Left lung (tissue), 4 donors: ENCODE measurements at regions not wholly inside any gene's neighbourhood (a gene's known extent, or its start where the extent isn't known, plus 50 kb on each side); places are given as distances from the start of the nearest gene placed in this dataset.

Experiments used
- ATAC-seq: fragments of 200-7000 bp; cut with Tn5 transposase; one replicate; pipeline ENCODE4 v1.9.1; 2020; ENCODE audit warnings: moderate library complexity
- DNase-seq, 4 donors: peaks; one replicate each; pipeline ENCODE4 v3.0.0-alpha.2; 2013 to 2020
- H3K27ac ChIP-seq, 2 donors: fragments of 200-600 bp; sonication (generic) in 1 of 2; one replicate each; pipeline versions ENCODE4 v1.5.0 to v1.8.0; 2020 to 2021
- H3K27me3 ChIP-seq, 2 donors: fragments of 200-600 bp; sonication (generic) in 1 of 2; one replicate each; pipeline versions ENCODE4 v1.5.0 to v1.8.0; 2020 to 2021
- H3K36me3 ChIP-seq, 2 donors: fragments of 200-600 bp; sonication (generic) in 1 of 2; one replicate each; pipeline versions ENCODE4 v1.5.0 to v1.8.0; 2020 to 2021
- H3K4me1 ChIP-seq, 2 donors: fragments of 200-600 bp; one replicate each; pipeline ENCODE4 v1.8.0; 2021
- H3K4me3 ChIP-seq, 2 donors: fragments of 200-600 bp; sonication (generic) in 1 of 2; one replicate each; pipeline versions ENCODE4 v1.5.0 to v1.8.0; 2020 to 2021; ENCODE audit warnings: mild to moderate bottlenecking in 1 of 2
- H3K9me3 ChIP-seq, 2 donors: fragments of 200-600 bp; sonication (generic) in 1 of 2; one replicate each; pipeline versions ENCODE4 v1.5.0 to v1.8.0; 2020 to 2021
- intact Hi-C, 2 donors: fragments of 100-400 bp; cut with DNase I; formaldehyde crosslinking; loops; one replicate each; pipeline versions ENCODE4 v1.11.2 to v1.14.2; 2022
- TF ChIP-seq, protein P1 (sequence below), 2 donors: fragments of 200-600 bp; sonication (generic) in 1 of 2; IDR thresholded peaks; one replicate each; pipeline versions ENCODE4 v1.5.0 to v1.8.0; 2021; ENCODE audit warnings: antibody characterized with exemption in 2 of 2
- donor health status: DM: no; HTN: yes; CAD: no.
- donor health status: DM: no; HTN: no; CAD: no.

DNA sequence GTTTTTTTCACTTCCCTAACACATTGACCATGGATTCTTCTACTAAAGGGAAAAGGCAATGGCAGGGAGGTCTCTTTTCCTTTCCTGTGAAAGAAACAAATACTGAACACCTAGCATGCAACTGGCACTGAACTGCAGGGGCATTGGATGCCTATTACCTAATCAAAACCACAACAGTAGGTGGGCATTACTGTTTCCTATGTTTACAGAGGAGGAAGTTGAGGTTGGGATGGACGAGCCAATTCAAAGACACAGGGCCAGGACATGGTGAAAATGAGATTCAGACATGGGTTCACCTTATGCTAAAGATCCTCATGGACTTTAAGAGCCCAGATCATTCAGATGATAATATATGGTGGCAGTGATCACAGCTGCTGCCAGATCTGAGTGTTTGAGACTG, 407.0 kb downstream of the MIAT start:
- intact Hi-C loops = no loop called here
- TF ChIP-seq, protein P1, sequence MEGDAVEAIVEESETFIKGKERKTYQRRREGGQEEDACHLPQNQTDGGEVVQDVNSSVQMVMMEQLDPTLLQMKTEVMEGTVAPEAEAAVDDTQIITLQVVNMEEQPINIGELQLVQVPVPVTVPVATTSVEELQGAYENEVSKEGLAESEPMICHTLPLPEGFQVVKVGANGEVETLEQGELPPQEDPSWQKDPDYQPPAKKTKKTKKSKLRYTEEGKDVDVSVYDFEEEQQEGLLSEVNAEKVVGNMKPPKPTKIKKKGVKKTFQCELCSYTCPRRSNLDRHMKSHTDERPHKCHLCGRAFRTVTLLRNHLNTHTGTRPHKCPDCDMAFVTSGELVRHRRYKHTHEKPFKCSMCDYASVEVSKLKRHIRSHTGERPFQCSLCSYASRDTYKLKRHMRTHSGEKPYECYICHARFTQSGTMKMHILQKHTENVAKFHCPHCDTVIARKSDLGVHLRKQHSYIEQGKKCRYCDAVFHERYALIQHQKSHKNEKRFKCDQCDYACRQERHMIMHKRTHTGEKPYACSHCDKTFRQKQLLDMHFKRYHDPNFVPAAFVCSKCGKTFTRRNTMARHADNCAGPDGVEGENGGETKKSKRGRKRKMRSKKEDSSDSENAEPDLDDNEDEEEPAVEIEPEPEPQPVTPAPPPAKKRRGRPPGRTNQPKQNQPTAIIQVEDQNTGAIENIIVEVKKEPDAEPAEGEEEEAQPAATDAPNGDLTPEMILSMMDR (IDR thresholded peaks at IDR 0.05) = no peak
- Histone ChIP-seq H3K4me3 (no peak overlapping the region), H3K9me3 (no peaks in the 10 kb centered on the region), H3K27me3 (peaks cover 0 to 52% of the 10 kb centered on the region in 2 donors), H3K4me1 (no peaks in the 10 kb centered on the region), H3K27ac (no peak overlapping the region), H3K36me3 (no peaks in the 10 kb centered on the region)
- no peak for ATAC-seq
- DNase-seq = no peak

DNA sequence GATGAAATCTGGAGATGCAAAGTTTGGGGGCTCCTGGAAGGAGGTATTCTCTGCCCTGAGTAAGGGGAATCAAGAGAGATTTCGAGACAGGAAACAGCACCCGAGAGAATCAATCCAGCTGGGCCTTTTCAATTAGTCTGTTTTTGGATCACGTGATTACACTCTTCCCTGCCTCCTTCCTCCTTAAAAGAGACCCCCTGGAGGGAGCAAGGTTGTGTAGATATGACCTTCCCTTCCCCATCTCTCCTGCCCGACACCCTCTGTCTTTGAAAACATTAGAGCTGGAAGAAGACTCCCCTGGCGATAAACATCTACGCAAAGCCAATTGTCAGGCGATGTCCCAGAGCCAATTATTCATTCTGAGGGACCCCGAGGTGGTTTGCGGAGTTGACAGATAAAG, 407.9 kb downstream of the MIAT start:
- intact Hi-C loops = no loop called here
- Histone ChIP-seq H3K27me3 (peaks cover 0 to 48% of the 10 kb centered on the region in 2 donors), H3K9me3 (no peaks in the 10 kb centered on the region), H3K27ac (no peak overlapping the region), H3K4me3 (no peak overlapping the region), H3K36me3 (no peaks in the 10 kb centered on the region), H3K4me1 (no peaks in the 10 kb centered on the region)
- DNase-seq (no peak), ATAC-seq (no peak)
- TF ChIP-seq, protein P1 (IDR thresholded peaks at IDR 0.05) = no peak

DNA sequence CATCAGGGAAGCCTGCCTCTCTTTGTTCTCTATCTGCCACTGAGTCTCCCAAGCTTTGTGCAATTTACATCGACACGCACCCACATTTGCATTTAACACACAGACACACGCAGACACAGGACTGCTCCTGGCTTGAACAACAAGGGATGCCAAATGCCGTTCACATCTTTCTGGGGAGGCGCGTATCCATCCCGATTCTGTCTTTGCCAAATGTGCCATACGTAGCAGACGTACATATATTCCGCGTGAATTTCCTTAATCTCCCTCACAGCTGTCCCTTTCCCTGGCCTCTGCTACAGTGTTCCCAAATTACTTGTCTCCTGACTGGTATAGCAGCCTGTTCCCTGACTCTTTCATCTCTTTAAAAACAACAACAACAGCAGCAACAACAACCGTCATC, 409.5 kb downstream of the MIAT start:
- Histone ChIP-seq H3K9me3 (no peaks in the 10 kb centered on the region), H3K27ac (no peak overlapping the region), H3K4me1 (no peaks in the 10 kb centered on the region), H3K36me3 (no peaks in the 10 kb centered on the region), H3K27me3 (peaks cover 0 to 59% of the 10 kb centered on the region in 2 donors), H3K4me3 (no peak overlapping the region)
- intact Hi-C loops = no loop called here
- TF ChIP-seq, protein P1 (IDR thresholded peaks at IDR 0.05) = no peak
- no peak for ATAC-seq
- DNase-seq = no peak

DNA sequence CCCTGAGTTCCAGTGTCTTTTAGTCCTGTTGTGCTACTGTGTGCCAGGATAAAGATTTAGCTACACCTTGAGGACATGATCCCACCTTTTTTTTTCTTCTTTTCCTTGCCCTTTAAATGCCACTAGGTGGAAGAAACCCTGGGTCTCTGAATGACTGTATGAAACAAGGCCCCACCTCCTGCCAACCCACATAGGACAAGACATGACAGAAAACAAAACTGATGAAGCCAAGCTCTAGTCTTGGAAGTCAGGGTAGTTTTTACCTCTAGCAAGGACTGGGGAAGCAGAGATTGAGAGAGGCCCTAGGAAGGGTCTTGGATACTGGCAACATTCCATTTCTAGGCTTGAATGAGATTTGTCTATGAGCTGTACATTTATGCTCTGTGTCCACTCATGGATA, 410.7 kb downstream of the MIAT start:
- DNase-seq (no peak), ATAC-seq (no peak)
- H3K9me3 ChIP-seq = no peaks in the 10 kb centered on the region
- no peak overlapping the region for H3K27ac ChIP-seq
- peaks cover 0 to 58% of the 10 kb centered on the region in 2 donors for H3K27me3 ChIP-seq
- no peak overlapping the region for H3K4me3 ChIP-seq
- TF ChIP-seq, protein P1 (IDR thresholded peaks at IDR 0.05) = no peak
- no peaks in the 10 kb centered on the region for H3K4me1 ChIP-seq
- no peaks in the 10 kb centered on the region for H3K36me3 ChIP-seq
- intact Hi-C loops = no loop called here

DNA sequence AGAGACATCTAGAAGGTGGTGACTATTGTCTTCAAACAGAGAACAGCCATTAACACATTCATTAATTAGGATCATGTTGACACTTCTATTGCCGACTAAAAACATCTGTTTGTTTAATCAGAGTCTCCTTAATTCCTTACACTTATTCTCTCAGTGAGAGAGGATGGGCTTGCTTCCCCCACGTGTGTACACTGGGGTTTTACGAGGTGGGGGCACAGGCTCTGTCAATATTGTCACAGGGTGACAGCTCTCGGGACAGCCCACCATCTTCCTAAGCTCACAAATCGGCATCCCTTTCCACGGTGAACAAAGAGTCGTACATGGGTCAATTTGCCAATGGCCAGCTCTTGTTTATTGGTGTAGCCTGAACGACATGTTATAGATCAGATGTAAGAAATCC, 413.2 kb downstream of the MIAT start:
- Histone ChIP-seq H3K27me3 (peaks cover 0 to 63% of the 10 kb centered on the region in 2 donors), H3K4me1 (no peaks in the 10 kb centered on the region), H3K9me3 (no peaks in the 10 kb centered on the region), H3K4me3 (no peak overlapping the region), H3K36me3 (no peaks in the 10 kb centered on the region), H3K27ac (no peak overlapping the region)
- intact Hi-C loops = no loop called here
- DNase-seq (no peak), ATAC-seq (no peak)
- TF ChIP-seq, protein P1 (IDR thresholded peaks at IDR 0.05) = no peak
